RWPE1 (cell line): ENCODE measurements at regions not wholly inside any gene's neighbourhood (a gene's known extent, or its start where the extent isn't known, plus 50 kb on each side); places are given as distances from the start of the nearest gene placed in this dataset.

ENCODE experiments used
- CTCF ChIA-PET: fragments of 350-600 bp; sonication (Branson Sonifier 250); formaldehyde crosslinking; extraction: SDS; loops from one replicate; lab custom pipeline; 2021; lab: Yijun Ruan, JAX
- POLR2A ChIA-PET: fragments of 400-600 bp; formaldehyde crosslinking; extraction: SDS; loops from one replicate; lab custom pipeline; 2020; ENCODE audit warnings: antibody characterized with exemption; ENCODE audit not compliant: low non-redundant PET; lab: Yijun Ruan, JAX
- DNase-seq: peaks from one replicate; pipeline ENCODE4 v3.0.0; 2012; ENCODE audit warnings: low spot score
- H3K27ac ChIP-seq: fragments of 450-650 bp; 2 replicates; pipeline ENCODE4 v1.5.1; 2017
- TF ChIP-seq, protein P1 (sequence below): fragments of 450-650 bp; conservative IDR thresholded peaks from 2 replicates; pipeline ENCODE4 v1.5.1; 2017; ENCODE audit warnings: low read depth, mild to moderate bottlenecking

DNA sequence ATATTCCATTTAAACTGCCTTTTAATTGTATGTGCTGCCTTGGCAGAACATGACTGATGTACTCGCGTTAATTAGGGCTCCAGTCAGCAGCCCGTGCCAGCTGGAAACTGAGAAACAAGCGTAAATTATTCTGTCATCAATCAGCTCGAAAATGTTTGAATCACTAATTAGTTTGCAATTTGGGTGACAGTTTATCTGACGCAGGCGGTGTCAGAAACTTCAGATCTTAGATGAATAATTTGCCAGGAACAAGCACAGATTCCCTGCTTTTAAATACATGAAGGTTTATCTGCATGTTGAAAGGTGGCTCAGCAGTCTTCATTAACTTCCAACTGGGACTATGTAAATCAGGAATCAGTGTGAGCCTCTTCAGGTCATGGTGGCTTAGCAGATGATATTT is 176.0 kb upstream of the TLE4 start:
- POLR2A ChIA-PET, result no interaction called here
- CTCF ChIA-PET, result no interaction called here
- H3K27ac ChIP-seq, result no peak overlapping the region
- no peak for DNase-seq
- TF ChIP-seq, protein P1, sequence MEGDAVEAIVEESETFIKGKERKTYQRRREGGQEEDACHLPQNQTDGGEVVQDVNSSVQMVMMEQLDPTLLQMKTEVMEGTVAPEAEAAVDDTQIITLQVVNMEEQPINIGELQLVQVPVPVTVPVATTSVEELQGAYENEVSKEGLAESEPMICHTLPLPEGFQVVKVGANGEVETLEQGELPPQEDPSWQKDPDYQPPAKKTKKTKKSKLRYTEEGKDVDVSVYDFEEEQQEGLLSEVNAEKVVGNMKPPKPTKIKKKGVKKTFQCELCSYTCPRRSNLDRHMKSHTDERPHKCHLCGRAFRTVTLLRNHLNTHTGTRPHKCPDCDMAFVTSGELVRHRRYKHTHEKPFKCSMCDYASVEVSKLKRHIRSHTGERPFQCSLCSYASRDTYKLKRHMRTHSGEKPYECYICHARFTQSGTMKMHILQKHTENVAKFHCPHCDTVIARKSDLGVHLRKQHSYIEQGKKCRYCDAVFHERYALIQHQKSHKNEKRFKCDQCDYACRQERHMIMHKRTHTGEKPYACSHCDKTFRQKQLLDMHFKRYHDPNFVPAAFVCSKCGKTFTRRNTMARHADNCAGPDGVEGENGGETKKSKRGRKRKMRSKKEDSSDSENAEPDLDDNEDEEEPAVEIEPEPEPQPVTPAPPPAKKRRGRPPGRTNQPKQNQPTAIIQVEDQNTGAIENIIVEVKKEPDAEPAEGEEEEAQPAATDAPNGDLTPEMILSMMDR, result no peak

DNA sequence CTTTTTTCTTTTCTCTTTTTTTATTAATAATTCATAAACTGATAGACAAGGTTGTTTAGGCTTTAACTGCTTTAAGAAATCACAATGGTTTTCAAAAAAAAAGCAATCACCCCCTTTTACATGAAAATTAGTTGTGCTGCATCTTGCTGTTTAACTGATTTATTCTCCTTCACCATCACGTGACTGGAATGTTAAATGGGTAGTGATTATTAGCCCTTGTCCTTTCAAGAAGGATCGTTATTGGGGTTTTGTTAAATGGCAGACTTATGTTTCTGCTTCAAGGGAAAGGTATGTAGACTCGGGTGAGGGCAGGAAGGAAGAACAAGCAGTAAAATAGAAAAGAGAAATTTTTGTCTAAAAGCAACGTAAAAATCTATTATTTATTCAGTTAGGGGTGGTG is 175.6 kb upstream of the TLE4 start:
- H3K27ac ChIP-seq, result no peak overlapping the region
- TF ChIP-seq, protein P1, result no peak
- ChIA-PET CTCF (interaction anchor here (0.6 kb wide), 1 partner anchor 645 kb away, joined by 4 read pairs; no protein-coding TSS in a partner anchor), POLR2A (no interaction called here)
- DNase-seq, result no peak

DNA sequence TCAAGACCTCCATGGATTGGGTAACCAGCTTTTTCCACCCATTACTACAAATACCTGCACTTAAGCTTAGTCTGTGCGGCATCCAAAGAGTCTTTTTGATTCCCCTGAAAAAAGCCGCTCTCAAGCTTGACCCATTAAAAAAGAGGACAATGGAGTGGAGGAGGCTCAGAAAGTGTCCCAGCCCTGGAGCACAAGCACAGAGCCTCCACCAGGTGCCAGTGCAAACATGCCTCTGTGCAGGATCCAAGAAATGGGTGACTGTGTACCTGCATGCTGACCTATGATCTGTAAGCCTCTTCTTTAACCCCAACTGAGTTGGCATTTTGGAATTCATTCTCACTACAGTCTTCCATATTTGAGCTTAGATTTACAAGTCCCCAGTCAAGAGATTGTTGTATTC is 168.3 kb upstream of the TLE4 start:
- no peak for DNase-seq
- ChIA-PET CTCF (interaction anchor here (0.6 to 0.7 kb wide), 2 partner anchors 107 to 570 kb away, joined by 3 to 8 read pairs; no protein-coding TSS in a partner anchor), POLR2A (no interaction called here)
- H3K27ac ChIP-seq, result no peak overlapping the region
- TF ChIP-seq, protein P1, result no peak

DNA sequence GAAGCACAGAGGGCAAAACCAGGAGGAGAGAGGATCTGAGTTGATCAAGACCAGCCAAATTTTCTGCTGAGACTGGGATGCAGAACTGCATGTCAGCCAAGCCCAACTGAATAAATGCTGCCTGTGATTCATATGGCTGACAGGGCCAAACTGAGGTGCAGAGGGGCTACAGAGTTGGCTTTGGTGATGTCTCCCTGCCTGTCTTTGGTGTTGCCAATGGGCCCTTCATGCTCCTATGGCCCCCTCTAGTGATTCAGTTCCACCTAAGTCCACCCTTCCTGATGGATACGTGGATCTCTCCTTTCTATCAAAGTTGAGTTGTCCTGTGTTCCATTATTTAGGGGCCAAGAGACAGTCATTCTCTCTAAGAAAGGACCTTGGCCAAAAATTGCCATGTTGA is 163.6 kb upstream of the TLE4 start:
- ChIA-PET CTCF (no interaction called here), POLR2A (no interaction called here)
- no peak for DNase-seq
- H3K27ac ChIP-seq, result no peak overlapping the region
- TF ChIP-seq, protein P1, result no peak

DNA sequence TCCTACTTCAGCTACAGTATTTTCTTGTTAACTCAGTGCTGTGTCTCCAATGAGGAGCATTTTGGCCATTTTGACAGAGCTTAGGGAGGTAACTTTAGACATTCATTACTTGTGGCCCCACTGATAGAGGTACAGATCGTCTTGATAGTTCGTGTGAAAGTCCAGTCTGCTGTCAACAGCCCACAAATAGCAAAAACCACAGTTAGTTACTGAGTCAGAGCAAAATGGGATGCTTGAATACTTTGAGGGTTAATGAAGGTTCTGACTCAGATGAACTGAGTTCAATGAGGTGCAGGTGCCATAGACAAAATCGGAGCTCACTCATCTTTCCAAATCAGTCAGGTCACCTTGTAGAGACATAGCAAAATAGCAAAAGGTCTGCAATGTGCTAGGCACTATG is 163.1 kb upstream of the TLE4 start:
- no peak overlapping the region for H3K27ac ChIP-seq
- TF ChIP-seq, protein P1, result no peak
- ChIA-PET CTCF (no interaction called here), POLR2A (no interaction called here)
- no peak for DNase-seq

DNA sequence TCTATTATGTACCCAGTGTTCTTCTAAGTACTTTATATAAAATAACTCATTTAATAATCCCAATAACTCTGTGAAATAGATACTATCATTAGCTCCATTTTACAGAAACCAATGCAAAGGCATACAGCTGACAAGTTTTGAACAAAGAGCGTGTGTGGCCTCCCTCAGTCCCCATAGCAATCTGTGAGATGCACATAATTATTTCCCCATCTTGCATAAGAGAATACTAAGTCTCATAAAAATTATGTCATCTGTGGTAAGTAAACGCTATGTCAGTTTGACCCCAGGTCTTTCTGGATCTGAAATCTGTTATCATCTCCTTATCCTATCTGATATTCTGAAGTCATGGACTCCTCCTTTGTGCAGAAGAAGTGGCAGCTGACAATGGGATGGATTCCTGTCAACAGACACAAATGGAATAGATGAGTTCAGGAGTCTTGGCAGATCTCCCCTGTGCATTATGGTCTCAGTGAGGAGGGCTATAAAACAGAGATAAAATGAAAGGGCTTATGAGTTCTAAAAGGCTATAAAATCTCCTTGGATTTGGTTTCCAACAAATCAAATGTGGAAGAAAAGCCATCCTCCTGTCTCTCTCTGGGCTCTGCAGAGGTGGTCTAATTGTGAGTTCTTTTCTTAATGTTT is 162.5 kb upstream of the TLE4 start:
- CTCF ChIA-PET, result no interaction called here
- TF ChIP-seq, protein P1, result no peak
- POLR2A ChIA-PET, result no interaction called here
- no peak for DNase-seq
- no peak overlapping the region for H3K27ac ChIP-seq

DNA sequence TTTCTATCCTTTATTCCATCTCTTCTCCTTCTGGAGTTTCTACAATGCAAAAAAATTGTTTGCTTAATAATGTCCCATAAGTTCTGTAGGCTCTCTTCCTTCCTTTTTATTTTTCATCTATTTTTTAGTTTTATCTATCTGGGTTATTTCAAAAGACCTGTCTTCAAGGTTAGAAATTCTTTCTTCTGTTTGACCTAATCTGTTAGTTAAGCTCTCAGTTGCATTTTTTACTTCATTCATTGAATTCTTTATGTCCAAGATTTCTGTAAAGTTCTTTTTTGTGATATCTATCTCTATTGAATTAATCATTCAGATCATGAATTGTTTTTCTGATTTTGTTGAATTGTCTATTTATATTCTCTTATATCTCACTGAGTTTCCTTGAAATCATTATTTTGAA is 145.9 kb upstream of the TLE4 start:
- ChIA-PET POLR2A (no interaction called here), CTCF (no interaction called here)

More for the DNA sequence above, 145.9 kb upstream of the TLE4 start:
- TF ChIP-seq, protein P1, result no peak
- H3K27ac ChIP-seq, result no peak overlapping the region
- DNase-seq, result no peak
